HS-27A (cell line): ENCODE measurements at regions not wholly inside any gene's neighbourhood (a gene's known extent, or its start where the extent isn't known, plus 50 kb on each side); places are given as distances from the start of the nearest gene placed in this dataset.

Source experiments
- DNase-seq: peaks from one replicate; pipeline ENCODE4 v3.0.0-alpha.2; 2012; ENCODE audit warnings: low read depth, missing footprints

GRCh38 chr4:18858229-18858922, 836.8 kb upstream of the LCORL start:
- DNase-seq, result no peak

- no peak for DNase-seq
Measured at GRCh38 chr4:18850867-18851266, 829.3 kb upstream of the LCORL start.

- DNase-seq, result no peak
Measured at GRCh38 chr4:18847249-18847890, 825.8 kb upstream of the LCORL start.

- DNase-seq, result no peak
Measured at GRCh38 chr4:18846313-18846712, 824.8 kb upstream of the LCORL start.

- peak; percentile 14 for DNase-seq
Measured at GRCh38 chr4:18844726-18845125, 823.2 kb upstream of the LCORL start.

- no peak for DNase-seq
Measured at GRCh38 chr4:18842431-18842830, 820.9 kb upstream of the LCORL start.

GRCh38 chr4:18840481-18840880, 818.9 kb upstream of the LCORL start:
- no peak for DNase-seq

- no peak for DNase-seq
Measured at GRCh38 chr4:18816228-18816895, 794.8 kb upstream of the LCORL start.

- no peak for DNase-seq
Measured at GRCh38 chr4:18815779-18816173, 794.2 kb upstream of the LCORL start.

- DNase-seq, result no peak
Measured at GRCh38 chr4:18815081-18815778, 793.7 kb upstream of the LCORL start.

- no peak for DNase-seq
Measured at GRCh38 chr4:18813771-18814170, 792.2 kb upstream of the LCORL start.

GRCh38 chr4:18813055-18813454, 791.5 kb upstream of the LCORL start:
- no peak for DNase-seq

- DNase-seq, result no peak
Measured at GRCh38 chr4:18803781-18804180, 782.2 kb upstream of the LCORL start.

GRCh38 chr4:18798123-18798522, 776.6 kb upstream of the LCORL start:
- no peak for DNase-seq

GRCh38 chr4:18795794-18796193, 774.2 kb upstream of the LCORL start:
- no peak for DNase-seq

GRCh38 chr4:18777190-18777930, 755.8 kb upstream of the LCORL start:
- no peak for DNase-seq

GRCh38 chr4:18767921-18768320, 746.4 kb upstream of the LCORL start:
- no peak for DNase-seq

- DNase-seq, result no peak
Measured at GRCh38 chr4:18756671-18757070, 735.1 kb upstream of the LCORL start.

GRCh38 chr4:18754180-18754579, 732.6 kb upstream of the LCORL start:
- DNase-seq, result no peak

- no peak for DNase-seq
Measured at GRCh38 chr4:18751083-18751482, 729.5 kb upstream of the LCORL start.

- DNase-seq, result no peak
Measured at GRCh38 chr4:18749391-18749790, 727.8 kb upstream of the LCORL start.

GRCh38 chr4:18736551-18736950, 715.0 kb upstream of the LCORL start:
- no peak for DNase-seq
